Keratinocyte (primary cell): ENCODE measurements at regions not wholly inside any gene's neighbourhood (a gene's known extent, or its start where the extent isn't known, plus 50 kb on each side); places are given as distances from the start of the nearest gene placed in this dataset.

Experiments used
- EZH2 ChIP-seq: IDR thresholded peaks from one replicate; pipeline ENCODE4 v1.6.1; 2012; ENCODE audit warnings: inconsistent platforms, mild to moderate bottlenecking, low read length, moderate library complexity
- TF ChIP-seq, protein P1 (sequence below), 3 experiments: IDR thresholded peaks in 1 of 3; conservative IDR thresholded peaks in 1 of 3; optimal IDR thresholded peaks in 1 of 3; 2 replicates in 2 of 3; 3 replicates in 1 of 3; pipeline versions ENCODE3 to v1.5.1; 2011; ENCODE audit warnings: low read length in 3 of 3, mild to moderate bottlenecking in 3 of 3, moderate library complexity in 2 of 3, control low read depth in 1 of 3, inconsistent platforms in 1 of 3; ENCODE audit not compliant: insufficient read depth in 2 of 3; ENCODE audit errors: extremely low read depth in 1 of 3

DNA sequence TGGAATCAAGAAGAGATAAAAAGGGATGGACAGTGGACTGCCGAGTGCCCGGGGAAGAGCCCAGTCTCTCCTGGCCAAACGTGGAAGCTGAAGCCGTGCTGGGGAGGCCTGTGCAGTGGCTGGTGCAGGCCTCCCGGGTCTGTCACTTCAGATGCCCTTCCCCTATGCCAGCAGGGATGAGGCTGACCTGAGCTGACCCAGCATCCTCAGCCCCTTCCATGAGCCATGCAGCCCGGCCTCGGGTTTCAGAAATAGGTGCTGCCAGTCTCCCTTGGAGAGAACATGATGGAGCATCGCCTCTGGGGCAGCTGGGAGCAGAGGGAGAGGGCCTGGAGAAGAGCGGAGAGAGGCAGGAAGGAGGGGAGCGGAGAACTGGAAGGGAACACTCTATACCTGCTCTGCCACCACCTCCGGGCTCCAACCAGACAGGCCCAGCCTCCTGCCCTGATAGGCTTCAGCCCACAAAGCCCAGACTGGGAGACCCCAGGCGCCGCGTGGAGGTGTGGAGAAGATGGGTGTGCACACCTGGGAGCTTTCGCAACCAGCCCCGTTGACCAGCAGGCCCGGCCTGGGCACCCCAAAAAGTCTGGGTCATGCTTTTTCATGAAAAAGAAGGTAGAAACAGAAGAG is 68.6 kb upstream of the PPP2R2D start:
- TF ChIP-seq, protein P1, sequence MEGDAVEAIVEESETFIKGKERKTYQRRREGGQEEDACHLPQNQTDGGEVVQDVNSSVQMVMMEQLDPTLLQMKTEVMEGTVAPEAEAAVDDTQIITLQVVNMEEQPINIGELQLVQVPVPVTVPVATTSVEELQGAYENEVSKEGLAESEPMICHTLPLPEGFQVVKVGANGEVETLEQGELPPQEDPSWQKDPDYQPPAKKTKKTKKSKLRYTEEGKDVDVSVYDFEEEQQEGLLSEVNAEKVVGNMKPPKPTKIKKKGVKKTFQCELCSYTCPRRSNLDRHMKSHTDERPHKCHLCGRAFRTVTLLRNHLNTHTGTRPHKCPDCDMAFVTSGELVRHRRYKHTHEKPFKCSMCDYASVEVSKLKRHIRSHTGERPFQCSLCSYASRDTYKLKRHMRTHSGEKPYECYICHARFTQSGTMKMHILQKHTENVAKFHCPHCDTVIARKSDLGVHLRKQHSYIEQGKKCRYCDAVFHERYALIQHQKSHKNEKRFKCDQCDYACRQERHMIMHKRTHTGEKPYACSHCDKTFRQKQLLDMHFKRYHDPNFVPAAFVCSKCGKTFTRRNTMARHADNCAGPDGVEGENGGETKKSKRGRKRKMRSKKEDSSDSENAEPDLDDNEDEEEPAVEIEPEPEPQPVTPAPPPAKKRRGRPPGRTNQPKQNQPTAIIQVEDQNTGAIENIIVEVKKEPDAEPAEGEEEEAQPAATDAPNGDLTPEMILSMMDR (optimal IDR thresholded peaks at IDR 0.05 in 1 of 3, IDR thresholded peaks at IDR 0.05 in 1 of 3, conservative IDR thresholded peaks at IDR 0.05 in 1 of 3; ENCODE audit: extremely low read depth in 1 of 3, insufficient read depth in 2 of 3, low read length in 3 of 3) = no peak
- TF ChIP-seq EZH2 = no peak
